GM19043 (cell line): ENCODE measurements at regions not wholly inside any gene's neighbourhood (a gene's known extent, or its start where the extent isn't known, plus 50 kb on each side); places are given as distances from the start of the nearest gene placed in this dataset.
"Not testable (repeated sequence)": the region's sequence is repeated elsewhere in the genome, so short reads cannot be mapped to it uniquely, and the experiment has no call there.

Experiments used
- ATAC-seq: cut with Tn5 transposase; IDR thresholded peaks from one replicate; pipeline ENCODE4 v1.9.1; 2021; ENCODE audit warnings: low read depth; ENCODE audit not compliant: unreplicated experiment

GRCh38 chr2:131668794-131669540 lies 141.3 kb downstream of the CCDC74A start:
- ATAC-seq = not testable (repeated sequence)

GRCh38 chr2:131671841-131672470 lies 144.3 kb downstream of the CCDC74A start:
- not testable (repeated sequence) for ATAC-seq

GRCh38 chr2:131672471-131673399 lies 145.0 kb downstream of the CCDC74A start:
- ATAC-seq = peak; percentile 80

GRCh38 chr2:131673400-131674173 lies 145.9 kb downstream of the CCDC74A start:
- peak; percentile 83 for ATAC-seq

GRCh38 chr2:131674174-131674507 lies 146.5 kb downstream of the CCDC74A start:
- no peak for ATAC-seq

- ATAC-seq = peak; percentile 17
Observed at GRCh38 chr2:131681611-131682121, 154.0 kb downstream of the CCDC74A start.

GRCh38 chr2:131682122-131682944 lies 154.6 kb downstream of the CCDC74A start:
- ATAC-seq = peak; percentile 98

GRCh38 chr2:131682945-131683330 lies 155.2 kb downstream of the CCDC74A start:
- peak; percentile 34 for ATAC-seq

GRCh38 chr2:131684631-131685316 lies 157.1 kb downstream of the CCDC74A start:
- not testable (repeated sequence) for ATAC-seq

GRCh38 chr2:131686164-131686893 lies 158.6 kb downstream of the CCDC74A start:
- ATAC-seq = not testable (repeated sequence)

- not testable (repeated sequence) for ATAC-seq
Observed at GRCh38 chr2:131686894-131687238, 159.2 kb downstream of the CCDC74A start.

GRCh38 chr2:131689066-131689465 lies 161.4 kb downstream of the CCDC74A start:
- ATAC-seq = not testable (repeated sequence)

- not testable (repeated sequence) for ATAC-seq
Observed at GRCh38 chr2:131711268-131711667, 183.6 kb downstream of the CCDC74A start.

GRCh38 chr2:131717907-131718306 lies 190.2 kb downstream of the CCDC74A start:
- ATAC-seq = not testable (repeated sequence)

GRCh38 chr2:131721163-131721562 lies 193.5 kb downstream of the CCDC74A start:
- not testable (repeated sequence) for ATAC-seq

GRCh38 chr2:131722256-131722655 lies 194.6 kb downstream of the CCDC74A start:
- not testable (repeated sequence) for ATAC-seq

GRCh38 chr2:131724019-131724418 lies 196.3 kb downstream of the CCDC74A start:
- ATAC-seq = no peak

GRCh38 chr2:131728451-131728850 lies 200.8 kb downstream of the CCDC74A start:
- not testable (repeated sequence) for ATAC-seq
